ENCODE measurements at regions not wholly inside any gene's neighbourhood (a gene's known extent, or its start where the extent isn't known, plus 50 kb on each side); places are given as distances from the start of the nearest gene placed in this dataset.

- TF ChIP-seq POLR2A (IDR thresholded peaks at IDR 0.05) (no peak), EP300 (IDR thresholded peaks at IDR 0.05) (no peak), CTCF (IDR thresholded peaks at IDR 0.05) (no peak)
Measured at GRCh38 chr15:81789403-81789802, 256.4 kb downstream of the MEX3B start.
